Mesothelial cell of epicardium (in vitro differentiated cells): ENCODE measurements at regions not wholly inside any gene's neighbourhood (a gene's known extent, or its start where the extent isn't known, plus 50 kb on each side); places are given as distances from the start of the nearest gene placed in this dataset.
"Not testable (repeated sequence)": the region's sequence is repeated elsewhere in the genome, so short reads cannot be mapped to it uniquely, and the experiment has no call there.

Experiments used
- DNase-seq, 2 experiments: peaks; one replicate each; pipeline ENCODE4 v3.0.0; 2021; ENCODE audit warnings: low spot score in 2 of 2; ENCODE audit not compliant: unreplicated experiment in 2 of 2
- H3K27ac Mint-ChIP-seq: 2 replicates; pipeline ENCODE4 v1.8.0; 2021; ENCODE audit warnings: mixed read lengths
- H3K27me3 Mint-ChIP-seq: 2 replicates; pipeline ENCODE4 v1.8.0; 2021; ENCODE audit warnings: low read depth, mixed read lengths
- H3K36me3 Mint-ChIP-seq: 2 replicates; pipeline ENCODE4 v1.8.0; 2021; ENCODE audit warnings: mixed read lengths
- H3K4me1 Mint-ChIP-seq: 2 replicates; pipeline ENCODE4 v1.8.0; 2021; ENCODE audit warnings: mixed read lengths
- H3K4me3 Mint-ChIP-seq: 2 replicates; pipeline ENCODE4 v1.8.0; 2021; ENCODE audit warnings: mild to moderate bottlenecking, moderate library complexity, mixed read lengths
- H3K9me3 Mint-ChIP-seq: 2 replicates; pipeline ENCODE4 v1.8.0; 2021; ENCODE audit warnings: mixed read lengths
- TF ChIP-seq, protein P1 (sequence below): fragments of 200-600 bp; sonication (generic); IDR thresholded peaks from one replicate; pipeline ENCODE4 v1.5.0; 2021; ENCODE audit warnings: antibody characterized with exemption; ENCODE audit not compliant: unreplicated experiment

- Mint-ChIP-seq H3K27ac (no peak overlapping the region), H3K27me3 (no peaks in the 10 kb centered on the region), H3K4me3 (no peak overlapping the region), H3K36me3 (no peaks in the 10 kb centered on the region), H3K4me1 (peaks cover 2% of the 10 kb centered on the region), H3K9me3 (peaks cover 5% of the 10 kb centered on the region)
- TF ChIP-seq, protein P1, sequence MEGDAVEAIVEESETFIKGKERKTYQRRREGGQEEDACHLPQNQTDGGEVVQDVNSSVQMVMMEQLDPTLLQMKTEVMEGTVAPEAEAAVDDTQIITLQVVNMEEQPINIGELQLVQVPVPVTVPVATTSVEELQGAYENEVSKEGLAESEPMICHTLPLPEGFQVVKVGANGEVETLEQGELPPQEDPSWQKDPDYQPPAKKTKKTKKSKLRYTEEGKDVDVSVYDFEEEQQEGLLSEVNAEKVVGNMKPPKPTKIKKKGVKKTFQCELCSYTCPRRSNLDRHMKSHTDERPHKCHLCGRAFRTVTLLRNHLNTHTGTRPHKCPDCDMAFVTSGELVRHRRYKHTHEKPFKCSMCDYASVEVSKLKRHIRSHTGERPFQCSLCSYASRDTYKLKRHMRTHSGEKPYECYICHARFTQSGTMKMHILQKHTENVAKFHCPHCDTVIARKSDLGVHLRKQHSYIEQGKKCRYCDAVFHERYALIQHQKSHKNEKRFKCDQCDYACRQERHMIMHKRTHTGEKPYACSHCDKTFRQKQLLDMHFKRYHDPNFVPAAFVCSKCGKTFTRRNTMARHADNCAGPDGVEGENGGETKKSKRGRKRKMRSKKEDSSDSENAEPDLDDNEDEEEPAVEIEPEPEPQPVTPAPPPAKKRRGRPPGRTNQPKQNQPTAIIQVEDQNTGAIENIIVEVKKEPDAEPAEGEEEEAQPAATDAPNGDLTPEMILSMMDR, result no peak
- DNase-seq, result no peak
These were observed 232.1 kb upstream of the TRIB2 start for GRCh38 chr2:12484536-12485115.

- Mint-ChIP-seq H3K4me3 (no peak overlapping the region), H3K36me3 (no peaks in the 10 kb centered on the region), H3K4me1 (peaks cover 2% of the 10 kb centered on the region), H3K27me3 (no peaks in the 10 kb centered on the region), H3K27ac (no peak overlapping the region), H3K9me3 (peaks cover 5% of the 10 kb centered on the region)
- TF ChIP-seq, protein P1, result no peak
- DNase-seq, result no peak
These were observed 230.3 kb upstream of the TRIB2 start for GRCh38 chr2:12486205-12487118.

- TF ChIP-seq, protein P1, result no peak
- Mint-ChIP-seq H3K27ac (no peak overlapping the region), H3K4me1 (peaks cover 2% of the 10 kb centered on the region), H3K27me3 (no peaks in the 10 kb centered on the region), H3K36me3 (no peaks in the 10 kb centered on the region), H3K4me3 (no peak overlapping the region), H3K9me3 (peaks cover 5% of the 10 kb centered on the region)
- DNase-seq, result no peak
These were observed 229.3 kb upstream of the TRIB2 start for GRCh38 chr2:12487253-12488004.

- Mint-ChIP-seq H3K27me3 (no peaks in the 10 kb centered on the region), H3K36me3 (no peaks in the 10 kb centered on the region), H3K27ac (no peak overlapping the region), H3K9me3 (peaks cover 5% of the 10 kb centered on the region), H3K4me3 (no peak overlapping the region), H3K4me1 (peaks cover 7% of the 10 kb centered on the region)
- TF ChIP-seq, protein P1, result no peak
- no peak for DNase-seq
These were observed 228.1 kb upstream of the TRIB2 start for GRCh38 chr2:12488352-12489318.

DNA sequence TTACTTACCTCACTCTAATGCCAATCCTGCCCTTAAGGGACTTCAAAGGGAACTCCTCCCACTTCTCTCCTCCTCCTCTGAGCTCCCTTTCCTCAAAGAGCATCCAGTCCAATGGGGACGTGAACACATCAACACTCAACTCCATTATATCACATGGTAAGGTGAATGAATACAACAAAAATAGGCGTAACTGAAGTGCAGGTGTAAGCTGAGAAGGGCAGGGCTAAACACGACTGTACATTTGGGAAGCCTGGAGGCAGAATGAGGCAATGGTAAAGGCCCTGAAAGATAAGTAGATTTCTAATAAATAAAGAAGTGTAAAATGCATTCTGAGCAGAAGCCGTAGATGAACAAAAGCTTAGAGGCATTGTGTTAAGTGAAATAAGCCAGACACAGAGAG, 226.1 kb upstream of the TRIB2 start:
- no peak overlapping the region for H3K4me3 Mint-ChIP-seq
- peaks cover 7% of the 10 kb centered on the region for H3K4me1 Mint-ChIP-seq
- no peaks in the 10 kb centered on the region for H3K9me3 Mint-ChIP-seq
- DNase-seq, result no peak
- no peak overlapping the region for H3K27ac Mint-ChIP-seq
- no peaks in the 10 kb centered on the region for H3K36me3 Mint-ChIP-seq
- H3K27me3 Mint-ChIP-seq, result no peaks in the 10 kb centered on the region
- TF ChIP-seq, protein P1, result no peak

DNA sequence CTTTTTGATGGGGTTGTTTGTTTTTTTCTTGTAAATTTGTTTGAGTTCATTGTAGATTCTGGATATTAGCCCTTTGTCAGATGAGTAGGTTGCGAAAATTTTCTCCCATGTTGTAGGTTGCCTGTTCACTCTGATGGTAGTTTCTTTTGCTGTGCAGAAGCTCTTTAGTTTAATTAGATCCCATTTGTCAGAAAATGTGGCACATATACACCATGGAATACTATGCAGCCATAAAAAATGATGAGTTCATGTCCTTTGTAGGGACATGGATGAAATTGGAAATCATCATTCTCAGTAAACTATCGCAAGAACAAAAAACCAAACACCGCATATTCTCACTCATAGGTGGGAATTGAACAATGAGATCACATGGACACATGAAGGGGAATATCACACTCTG, 224.4 kb upstream of the TRIB2 start:
- not testable (repeated sequence) for H3K36me3 Mint-ChIP-seq, H3K9me3 Mint-ChIP-seq, DNase-seq, H3K4me1 Mint-ChIP-seq, H3K4me3 Mint-ChIP-seq, H3K27ac Mint-ChIP-seq, H3K27me3 Mint-ChIP-seq
